ENCODE measurements at regions not wholly inside any gene's neighbourhood (a gene's known extent, or its start where the extent isn't known, plus 50 kb on each side); places are given as distances from the start of the nearest gene placed in this dataset.

GRCh38 chr14:99024926-99025325 lies 247.1 kb downstream of the BCL11B start:
- no peak overlapping the region for H3K27ac ChIP-seq (ENCODE audit: low read depth in 1 of 2, low read length in 1 of 2)
- no peaks in the 10 kb centered on the region for H3K27me3 ChIP-seq (ENCODE audit: control insufficient read depth in 2 of 2, insufficient read depth in 1 of 2, low read length in 1 of 2)
- DNase-seq (ENCODE audit: low read depth in 6 of 9, low spot score in 9 of 9), result no peak
- 92% methylated on average over 4 of the region's 4 CpGs for WGBS
- H3K4me3 ChIP-seq (ENCODE audit: low read length in 2 of 2), result no peak overlapping the region
- peaks cover 0 to 4% of the 10 kb centered on the region in 2 donors for H3K4me1 ChIP-seq (ENCODE audit: control insufficient read depth in 2 of 2, insufficient read depth in 2 of 2, low read length in 2 of 2)
- no peaks in the 10 kb centered on the region for H3K36me3 ChIP-seq (ENCODE audit: control insufficient read depth in 2 of 2, insufficient read depth in 2 of 2, low read length in 1 of 2)
- H3K9me3 ChIP-seq (ENCODE audit: control insufficient read depth in 2 of 2, insufficient read depth in 1 of 2, low read length in 1 of 2), result peaks cover 0 to 6% of the 10 kb centered on the region in 2 donors

- H3K27me3 ChIP-seq (ENCODE audit: control insufficient read depth in 2 of 2, insufficient read depth in 1 of 2, low read length in 1 of 2), result no peaks in the 10 kb centered on the region
- H3K36me3 ChIP-seq (ENCODE audit: control insufficient read depth in 2 of 2, insufficient read depth in 2 of 2, low read length in 1 of 2), result no peaks in the 10 kb centered on the region
- no peak for DNase-seq (ENCODE audit: low read depth in 6 of 9, low spot score in 9 of 9)
- 97% methylated on average over 11 of the region's 11 CpGs for WGBS
- no peak overlapping the region for H3K27ac ChIP-seq (ENCODE audit: low read depth in 1 of 2, low read length in 1 of 2)
- peaks cover 0 to 9% of the 10 kb centered on the region in 2 donors for H3K4me1 ChIP-seq (ENCODE audit: control insufficient read depth in 2 of 2, insufficient read depth in 2 of 2, low read length in 2 of 2)
- peaks cover 0 to 6% of the 10 kb centered on the region in 2 donors for H3K9me3 ChIP-seq (ENCODE audit: control insufficient read depth in 2 of 2, insufficient read depth in 1 of 2, low read length in 1 of 2)
- no peak overlapping the region for H3K4me3 ChIP-seq (ENCODE audit: low read length in 2 of 2)
Observed at GRCh38 chr14:99025418-99025817, 246.6 kb downstream of the BCL11B start.

GRCh38 chr14:99026471-99026870 lies 245.5 kb downstream of the BCL11B start:
- no peaks in the 10 kb centered on the region for H3K36me3 ChIP-seq (ENCODE audit: control insufficient read depth in 2 of 2, insufficient read depth in 2 of 2, low read length in 1 of 2)
- H3K4me1 ChIP-seq (ENCODE audit: control insufficient read depth in 2 of 2, insufficient read depth in 2 of 2, low read length in 2 of 2), result peaks cover 0 to 12% of the 10 kb centered on the region in 2 donors
- peaks cover 0 to 6% of the 10 kb centered on the region in 2 donors for H3K9me3 ChIP-seq (ENCODE audit: control insufficient read depth in 2 of 2, insufficient read depth in 1 of 2, low read length in 1 of 2)
- no peaks in the 10 kb centered on the region for H3K27me3 ChIP-seq (ENCODE audit: control insufficient read depth in 2 of 2, insufficient read depth in 1 of 2, low read length in 1 of 2)
- WGBS, result 46% methylated on average over 2 of the region's 2 CpGs
- H3K4me3 ChIP-seq (ENCODE audit: low read length in 2 of 2), result no peak overlapping the region
- H3K27ac ChIP-seq (ENCODE audit: low read depth in 1 of 2, low read length in 1 of 2), result no peak overlapping the region
- DNase-seq (ENCODE audit: low read depth in 6 of 9, low spot score in 9 of 9), result peak in 2 of 9 donors; percentile 21 to 43

GRCh38 chr14:99028041-99028440 lies 244.0 kb downstream of the BCL11B start:
- Histone ChIP-seq H3K4me3 (ENCODE audit: low read length in 2 of 2) (no peak overlapping the region), H3K27me3 (ENCODE audit: control insufficient read depth in 2 of 2, insufficient read depth in 1 of 2, low read length in 1 of 2) (no peaks in the 10 kb centered on the region), H3K9me3 (ENCODE audit: control insufficient read depth in 2 of 2, insufficient read depth in 1 of 2, low read length in 1 of 2) (peaks cover 0 to 11% of the 10 kb centered on the region in 2 donors), H3K36me3 (ENCODE audit: control insufficient read depth in 2 of 2, insufficient read depth in 2 of 2, low read length in 1 of 2) (no peaks in the 10 kb centered on the region), H3K27ac (ENCODE audit: low read depth in 1 of 2, low read length in 1 of 2) (no peak overlapping the region), H3K4me1 (ENCODE audit: control insufficient read depth in 2 of 2, insufficient read depth in 2 of 2, low read length in 2 of 2) (peaks cover 0 to 9% of the 10 kb centered on the region in 2 donors)
- DNase-seq (ENCODE audit: low read depth in 6 of 9, low spot score in 9 of 9), result no peak
- WGBS, result 97% methylated on average over 6 of the region's 6 CpGs

GRCh38 chr14:99028521-99028920 lies 243.5 kb downstream of the BCL11B start:
- H3K9me3 ChIP-seq (ENCODE audit: control insufficient read depth in 2 of 2, insufficient read depth in 1 of 2, low read length in 1 of 2), result peaks cover 0 to 11% of the 10 kb centered on the region in 2 donors
- no peak for DNase-seq (ENCODE audit: low read depth in 6 of 9, low spot score in 9 of 9)
- no peaks in the 10 kb centered on the region for H3K36me3 ChIP-seq (ENCODE audit: control insufficient read depth in 2 of 2, insufficient read depth in 2 of 2, low read length in 1 of 2)
- H3K27me3 ChIP-seq (ENCODE audit: control insufficient read depth in 2 of 2, insufficient read depth in 1 of 2, low read length in 1 of 2), result no peaks in the 10 kb centered on the region
- H3K4me1 ChIP-seq (ENCODE audit: control insufficient read depth in 2 of 2, insufficient read depth in 2 of 2, low read length in 2 of 2), result peaks cover 0 to 9% of the 10 kb centered on the region in 2 donors
- no peak overlapping the region for H3K27ac ChIP-seq (ENCODE audit: low read depth in 1 of 2, low read length in 1 of 2)
- no peak overlapping the region for H3K4me3 ChIP-seq (ENCODE audit: low read length in 2 of 2)
- 98% methylated on average over 5 of the region's 5 CpGs for WGBS

- Histone ChIP-seq H3K4me3 (ENCODE audit: low read length in 2 of 2) (no peak overlapping the region), H3K36me3 (ENCODE audit: control insufficient read depth in 2 of 2, insufficient read depth in 2 of 2, low read length in 1 of 2) (no peaks in the 10 kb centered on the region), H3K27ac (ENCODE audit: low read depth in 1 of 2, low read length in 1 of 2) (no peak overlapping the region), H3K27me3 (ENCODE audit: control insufficient read depth in 2 of 2, insufficient read depth in 1 of 2, low read length in 1 of 2) (no peaks in the 10 kb centered on the region), H3K9me3 (ENCODE audit: control insufficient read depth in 2 of 2, insufficient read depth in 1 of 2, low read length in 1 of 2) (peaks cover 0 to 11% of the 10 kb centered on the region in 2 donors), H3K4me1 (ENCODE audit: control insufficient read depth in 2 of 2, insufficient read depth in 2 of 2, low read length in 2 of 2) (peaks cover 0 to 9% of the 10 kb centered on the region in 2 donors)
- 87% methylated on average over 14 of the region's 14 CpGs for WGBS
- no peak for DNase-seq (ENCODE audit: low read depth in 6 of 9, low spot score in 9 of 9)
Observed at GRCh38 chr14:99029145-99029915, 242.7 kb downstream of the BCL11B start.

- no peak for DNase-seq (ENCODE audit: low read depth in 6 of 9, low spot score in 9 of 9)
- WGBS, result 87% methylated on average over 5 of the region's 5 CpGs
- Histone ChIP-seq H3K4me3 (ENCODE audit: low read length in 2 of 2) (no peak overlapping the region), H3K27me3 (ENCODE audit: control insufficient read depth in 2 of 2, insufficient read depth in 1 of 2, low read length in 1 of 2) (no peaks in the 10 kb centered on the region), H3K36me3 (ENCODE audit: control insufficient read depth in 2 of 2, insufficient read depth in 2 of 2, low read length in 1 of 2) (no peaks in the 10 kb centered on the region), H3K9me3 (ENCODE audit: control insufficient read depth in 2 of 2, insufficient read depth in 1 of 2, low read length in 1 of 2) (peaks cover 0 to 11% of the 10 kb centered on the region in 2 donors), H3K27ac (ENCODE audit: low read depth in 1 of 2, low read length in 1 of 2) (no peak overlapping the region), H3K4me1 (ENCODE audit: control insufficient read depth in 2 of 2, insufficient read depth in 2 of 2, low read length in 2 of 2) (peaks cover 0 to 9% of the 10 kb centered on the region in 2 donors)
Observed at GRCh38 chr14:99029916-99030305, 242.1 kb downstream of the BCL11B start.

GRCh38 chr14:99030454-99030853 lies 241.5 kb downstream of the BCL11B start:
- no peak overlapping the region for H3K27ac ChIP-seq (ENCODE audit: low read depth in 1 of 2, low read length in 1 of 2)
- peaks cover 0 to 11% of the 10 kb centered on the region in 2 donors for H3K9me3 ChIP-seq (ENCODE audit: control insufficient read depth in 2 of 2, insufficient read depth in 1 of 2, low read length in 1 of 2)
- 88% methylated on average over 2 of the region's 2 CpGs for WGBS
- no peaks in the 10 kb centered on the region for H3K36me3 ChIP-seq (ENCODE audit: control insufficient read depth in 2 of 2, insufficient read depth in 2 of 2, low read length in 1 of 2)
- H3K27me3 ChIP-seq (ENCODE audit: control insufficient read depth in 2 of 2, insufficient read depth in 1 of 2, low read length in 1 of 2), result no peaks in the 10 kb centered on the region
- H3K4me1 ChIP-seq (ENCODE audit: control insufficient read depth in 2 of 2, insufficient read depth in 2 of 2, low read length in 2 of 2), result peaks cover 0 to 9% of the 10 kb centered on the region in 2 donors
- DNase-seq (ENCODE audit: low read depth in 6 of 9, low spot score in 9 of 9), result peak in 1 of 9 donors; percentile 12
- no peak overlapping the region for H3K4me3 ChIP-seq (ENCODE audit: low read length in 2 of 2)

- no peak for DNase-seq (ENCODE audit: low read depth in 6 of 9, low spot score in 9 of 9)
- Histone ChIP-seq H3K9me3 (ENCODE audit: control insufficient read depth in 2 of 2, insufficient read depth in 1 of 2, low read length in 1 of 2) (peaks cover 0 to 5% of the 10 kb centered on the region in 2 donors), H3K4me1 (ENCODE audit: control insufficient read depth in 2 of 2, insufficient read depth in 2 of 2, low read length in 2 of 2) (peaks cover 7 to 21% of the 10 kb centered on the region in 2 donors), H3K27ac (ENCODE audit: low read depth in 1 of 2, low read length in 1 of 2) (no peak overlapping the region), H3K4me3 (ENCODE audit: low read length in 2 of 2) (no peak overlapping the region), H3K27me3 (ENCODE audit: control insufficient read depth in 2 of 2, insufficient read depth in 1 of 2, low read length in 1 of 2) (no peaks in the 10 kb centered on the region), H3K36me3 (ENCODE audit: control insufficient read depth in 2 of 2, insufficient read depth in 2 of 2, low read length in 1 of 2) (no peaks in the 10 kb centered on the region)
- 98% methylated on average over 8 of the region's 8 CpGs for WGBS
Observed at GRCh38 chr14:99032759-99033158, 239.2 kb downstream of the BCL11B start.
